H1 (cell line): ENCODE measurements at regions not wholly inside any gene's neighbourhood (a gene's known extent, or its start where the extent isn't known, plus 50 kb on each side); places are given as distances from the start of the nearest gene placed in this dataset.

ENCODE experiments used
- EZH2 ChIP-seq: fragments of 200-600 bp; sonication (generic); IDR thresholded peaks from 2 replicates; pipeline ENCODE4 v1.7.1; 2012; ENCODE audit warnings: low read depth, mild to moderate bottlenecking, moderate library complexity, low read length, inconsistent platforms; ENCODE audit not compliant: severe bottlenecking
- FOSL1 ChIP-seq: IDR thresholded peaks from 2 replicates; pipeline ENCODE4 v1.6.1; 2011; ENCODE audit warnings: mild to moderate bottlenecking, low read depth, low read length, moderate library complexity; ENCODE audit not compliant: insufficient read depth
- MAFK ChIP-seq: IDR thresholded peaks from 2 replicates; pipeline ENCODE4 v1.6.1; 2012; ENCODE audit warnings: low read depth, mild to moderate bottlenecking, improper control_type of control experiment, low read length
- NRF1 ChIP-seq: IDR thresholded peaks from 2 replicates; pipeline ENCODE4 v1.6.1; 2011; ENCODE audit warnings: mild to moderate bottlenecking, low read depth, low read length, improper control_type of control experiment
- RBBP5 ChIP-seq: IDR thresholded peaks from 2 replicates; pipeline ENCODE4 v1.7.1; 2012; ENCODE audit warnings: low read depth, mild to moderate bottlenecking, inconsistent platforms, low read length, moderate library complexity, borderline replicate concordance
- SIRT6 ChIP-seq: IDR thresholded peaks from one replicate; pipeline ENCODE4 v1.7.1; 2012; ENCODE audit warnings: low read length, inconsistent platforms
- TAF1 ChIP-seq: IDR thresholded peaks from 2 replicates; pipeline ENCODE4 v1.6.1; 2011; ENCODE audit warnings: mild to moderate bottlenecking, low read depth, low read length

GRCh38 chr5:40010436-40010835 lies 585.7 kb upstream of the DAB2 start (continued):
- no peak for TF ChIP-seq NRF1
- no peak for TF ChIP-seq RBBP5
- TF ChIP-seq SIRT6: no peak
- no peak for TF ChIP-seq TAF1
- no peak for TF ChIP-seq MAFK
- no peak for TF ChIP-seq EZH2
- TF ChIP-seq FOSL1: no peak
